Stimulated activated CD8-positive, alpha-beta memory T cell treated with anti-CD3 and anti-CD28 coated beads, Interleukin-4, amount 100 ng/mL, for 48 hours (primary cell): ENCODE measurements at regions not wholly inside any gene's neighbourhood (a gene's known extent, or its start where the extent isn't known, plus 50 kb on each side); places are given as distances from the start of the nearest gene placed in this dataset.
"Not testable (repeated sequence)": the region's sequence is repeated elsewhere in the genome, so short reads cannot be mapped to it uniquely, and the experiment has no call there.

ENCODE experiments used
- DNase-seq: peaks from one replicate; pipeline ENCODE4 v3.0.0-alpha.2; 2020

GRCh38 chr6:133758815-133759335 is 130.0 kb upstream of the TCF21 start:
- no peak for DNase-seq

GRCh38 chr6:133759524-133759923 is 129.4 kb upstream of the TCF21 start:
- DNase-seq, result no peak

- DNase-seq, result no peak
Measured at GRCh38 chr6:133761706-133762105, 127.2 kb upstream of the TCF21 start.

GRCh38 chr6:133764008-133764753 is 124.7 kb upstream of the TCF21 start:
- no peak for DNase-seq

GRCh38 chr6:133764754-133765208 is 124.1 kb upstream of the TCF21 start:
- DNase-seq, result no peak

- no peak for DNase-seq
Measured at GRCh38 chr6:133767357-133767970, 121.4 kb upstream of the TCF21 start.

GRCh38 chr6:133768656-133769295 is 120.1 kb upstream of the TCF21 start:
- no peak for DNase-seq

GRCh38 chr6:133769463-133769862 is 119.5 kb upstream of the TCF21 start:
- no peak for DNase-seq

GRCh38 chr6:133772567-133772966 is 116.3 kb upstream of the TCF21 start:
- no peak for DNase-seq

GRCh38 chr6:133773776-133774175 is 115.1 kb upstream of the TCF21 start:
- DNase-seq, result no peak

GRCh38 chr6:133774356-133774755 is 114.6 kb upstream of the TCF21 start:
- DNase-seq, result no peak

GRCh38 chr6:133778414-133779130 is 110.3 kb upstream of the TCF21 start:
- no peak for DNase-seq

- DNase-seq, result no peak
Measured at GRCh38 chr6:133779916-133780695, 108.8 kb upstream of the TCF21 start.

GRCh38 chr6:133786016-133786415 is 102.9 kb upstream of the TCF21 start:
- no peak for DNase-seq

- no peak for DNase-seq
Measured at GRCh38 chr6:133787122-133787521, 101.8 kb upstream of the TCF21 start.

- DNase-seq, result no peak
Measured at GRCh38 chr6:133787859-133788505, 100.9 kb upstream of the TCF21 start.

- no peak for DNase-seq
Measured at GRCh38 chr6:133788556-133788955, 100.4 kb upstream of the TCF21 start.

- DNase-seq, result not testable (repeated sequence)
Measured at GRCh38 chr6:133789449-133789848, 99.5 kb upstream of the TCF21 start.

- not testable (repeated sequence) for DNase-seq
Measured at GRCh38 chr6:133790756-133791155, 98.2 kb upstream of the TCF21 start.

- DNase-seq, result not testable (repeated sequence)
Measured at GRCh38 chr6:133795051-133795450, 93.9 kb upstream of the TCF21 start.

GRCh38 chr6:133796235-133796634 is 92.7 kb upstream of the TCF21 start:
- no peak for DNase-seq

- no peak for DNase-seq
Measured at GRCh38 chr6:133799043-133799442, 89.9 kb upstream of the TCF21 start.
